ENCODE measurements at regions not wholly inside any gene's neighbourhood (a gene's known extent, or its start where the extent isn't known, plus 50 kb on each side); places are given as distances from the start of the nearest gene placed in this dataset.

- TF ChIP-seq CTCF (IDR thresholded peaks at IDR 0.05): no peak
Observed at GRCh38 chr12:28936221-28936620, 212.9 kb upstream of the FAR2 start.

GRCh38 chr12:28936711-28937110, 212.4 kb upstream of the FAR2 start:
- TF ChIP-seq CTCF (IDR thresholded peaks at IDR 0.05): no peak

GRCh38 chr12:28937196-28937595, 211.9 kb upstream of the FAR2 start:
- no peak for TF ChIP-seq CTCF (IDR thresholded peaks at IDR 0.05)

GRCh38 chr12:28938056-28938455, 211.0 kb upstream of the FAR2 start:
- no peak for TF ChIP-seq CTCF (IDR thresholded peaks at IDR 0.05)

GRCh38 chr12:28938581-28939235, 210.4 kb upstream of the FAR2 start:
- no peak for TF ChIP-seq CTCF (IDR thresholded peaks at IDR 0.05)

GRCh38 chr12:28939427-28939826, 209.7 kb upstream of the FAR2 start:
- no peak for TF ChIP-seq CTCF (IDR thresholded peaks at IDR 0.05)

- TF ChIP-seq CTCF (IDR thresholded peaks at IDR 0.05): no peak
Observed at GRCh38 chr12:28941248-28941647, 207.8 kb upstream of the FAR2 start.

- TF ChIP-seq CTCF (IDR thresholded peaks at IDR 0.05): no peak
Observed at GRCh38 chr12:28946361-28946760, 202.7 kb upstream of the FAR2 start.

All from LNCAP (cell line).